Activated CD4-positive, CD25-positive, alpha-beta regulatory T cell treated with anti-CD3 and anti-CD28 coated beads, Interleukin-2, amount 50 U/mL, for 24 hours (primary cell): ENCODE measurements at regions not wholly inside any gene's neighbourhood (a gene's known extent, or its start where the extent isn't known, plus 50 kb on each side); places are given as distances from the start of the nearest gene placed in this dataset.
"Not testable (repeated sequence)": the region's sequence is repeated elsewhere in the genome, so short reads cannot be mapped to it uniquely, and the experiment has no call there.

Experiments
- ATAC-seq, 2 donors: fragments of 150-1000 bp; cut with Tn5 transposase; one replicate each; pipeline ENCODE4 v1.10.0; 2021; ENCODE audit warnings: mild to moderate bottlenecking in 1 of 2, moderate library complexity in 1 of 2

- no peak for ATAC-seq
These were observed 1283.2 kb downstream of the TMEM121 start for GRCh38 chr14:106809615-106810014.

GRCh38 chr14:106810168-106810567, 1283.8 kb downstream of the TMEM121 start:
- ATAC-seq = not testable (repeated sequence)

- ATAC-seq = no peak
These were observed 1284.8 kb downstream of the TMEM121 start for GRCh38 chr14:106811162-106811561.

GRCh38 chr14:106812788-106813476, 1286.5 kb downstream of the TMEM121 start:
- no peak for ATAC-seq

GRCh38 chr14:106813477-106813823, 1287.1 kb downstream of the TMEM121 start:
- ATAC-seq = no peak

- no peak for ATAC-seq
These were observed 1293.7 kb downstream of the TMEM121 start for GRCh38 chr14:106820119-106820518.

GRCh38 chr14:106821119-106821518, 1294.7 kb downstream of the TMEM121 start:
- ATAC-seq = no peak

- ATAC-seq = no peak
These were observed 1296.5 kb downstream of the TMEM121 start for GRCh38 chr14:106822905-106823304.

GRCh38 chr14:106823552-106823951, 1297.2 kb downstream of the TMEM121 start:
- no peak for ATAC-seq

GRCh38 chr14:106826833-106827369, 1300.5 kb downstream of the TMEM121 start:
- no peak for ATAC-seq

- peak; percentile 50 to 51 for ATAC-seq
These were observed 1304.9 kb downstream of the TMEM121 start for GRCh38 chr14:106831322-106831720.

GRCh38 chr14:106837870-106838269, 1311.5 kb downstream of the TMEM121 start:
- no peak for ATAC-seq

- no peak for ATAC-seq
These were observed 1312.8 kb downstream of the TMEM121 start for GRCh38 chr14:106838991-106839769.

GRCh38 chr14:106840258-106840657, 1313.9 kb downstream of the TMEM121 start:
- ATAC-seq = no peak

GRCh38 chr14:106840991-106841390, 1314.6 kb downstream of the TMEM121 start:
- ATAC-seq = no peak

GRCh38 chr14:106841701-106842100, 1315.3 kb downstream of the TMEM121 start:
- no peak for ATAC-seq

- no peak for ATAC-seq
These were observed 1316.3 kb downstream of the TMEM121 start for GRCh38 chr14:106842687-106843086.

GRCh38 chr14:106843386-106843785, 1317.0 kb downstream of the TMEM121 start:
- ATAC-seq = no peak

GRCh38 chr14:106843951-106844483, 1317.6 kb downstream of the TMEM121 start:
- ATAC-seq = peak in 1 of 2 donors; percentile 18

GRCh38 chr14:106844608-106845285, 1318.4 kb downstream of the TMEM121 start:
- ATAC-seq = peak; percentile 55 to 72

- peak; percentile 63 to 64 for ATAC-seq
These were observed 1319.1 kb downstream of the TMEM121 start for GRCh38 chr14:106845286-106846087.

- ATAC-seq = no peak
These were observed 1319.8 kb downstream of the TMEM121 start for GRCh38 chr14:106846218-106846617.
